RWPE2 (cell line): ENCODE measurements at regions not wholly inside any gene's neighbourhood (a gene's known extent, or its start where the extent isn't known, plus 50 kb on each side); places are given as distances from the start of the nearest gene placed in this dataset.
"Not testable (repeated sequence)": the region's sequence is repeated elsewhere in the genome, so short reads cannot be mapped to it uniquely, and the experiment has no call there.

Experiments
- ATAC-seq: fragments of 200-7000 bp; cut with Tn5 transposase; 3 replicates; pipeline ENCODE4 v1.9.1; 2021; ENCODE audit warnings: low read depth
- DNase-seq: peaks from one replicate; pipeline ENCODE4 v3.0.0-alpha.2; 2020; ENCODE audit warnings: low spot score
- H3K27ac ChIP-seq: fragments of 450-650 bp; 2 replicates; pipeline ENCODE4 v1.5.1; 2017; ENCODE audit warnings: mild to moderate bottlenecking; ENCODE audit not compliant: poor library complexity, severe bottlenecking
- H3K27me3 ChIP-seq: fragments of 250-450 bp; sonication (Bioruptor Pico); 2 replicates; pipeline ENCODE4 v1.5.1; 2021; ENCODE audit warnings: mild to moderate bottlenecking, moderate library complexity; ENCODE audit not compliant: insufficient read depth, poor library complexity, severe bottlenecking
- H3K36me3 ChIP-seq: fragments of 250-450 bp; sonication (Bioruptor Pico); 2 replicates; pipeline ENCODE4 v1.5.1; 2020; ENCODE audit warnings: low read depth, mild to moderate bottlenecking, moderate library complexity
- H3K4me1 ChIP-seq: fragments of 250-450 bp; sonication (Bioruptor Pico); 2 replicates; pipeline ENCODE4 v1.5.1; 2021; ENCODE audit warnings: mild to moderate bottlenecking, moderate library complexity; ENCODE audit not compliant: insufficient read depth, poor library complexity, severe bottlenecking
- H3K4me3 ChIP-seq: fragments of 250-450 bp; sonication (Bioruptor Pico); 2 replicates; pipeline ENCODE4 v1.5.1; 2021; ENCODE audit warnings: mild to moderate bottlenecking, moderate library complexity; ENCODE audit not compliant: severe bottlenecking
- H3K9me3 ChIP-seq: fragments of 250-450 bp; sonication (Bioruptor Pico); 2 replicates; pipeline ENCODE4 v1.5.1; 2021; ENCODE audit warnings: mild to moderate bottlenecking, moderate library complexity; ENCODE audit not compliant: severe bottlenecking
- TF ChIP-seq, protein P1 (sequence below): fragments of 450-650 bp; IDR thresholded peaks from one replicate; pipeline ENCODE4 v1.5.1; 2017; ENCODE audit warnings: mild to moderate bottlenecking, moderate library complexity; ENCODE audit not compliant: poor library complexity, severe bottlenecking

DNA sequence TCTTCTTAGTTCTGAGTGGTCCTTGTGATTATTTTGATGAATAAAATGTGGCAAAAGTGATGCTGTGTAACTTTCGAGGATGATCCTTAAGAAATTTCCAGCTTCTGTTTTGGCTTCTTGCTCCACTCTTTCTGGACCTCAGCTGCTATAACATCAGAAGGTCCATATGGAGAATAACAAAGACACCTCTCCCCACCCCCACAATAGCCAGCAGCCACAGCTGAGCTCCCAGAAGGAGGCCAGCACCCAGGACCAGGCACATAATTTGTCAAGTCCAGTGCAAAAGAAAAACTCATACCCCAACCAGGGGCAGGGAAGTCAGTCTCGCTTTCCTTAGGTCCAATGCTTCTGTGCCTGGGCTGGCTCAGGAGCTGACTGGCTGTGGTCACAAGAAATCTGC is 357.6 kb downstream of the RFC3 start:
- Histone ChIP-seq H3K4me3 (no peak overlapping the region), H3K36me3 (no peaks in the 10 kb centered on the region), H3K9me3 (no peaks in the 10 kb centered on the region), H3K27ac (no peak overlapping the region), H3K4me1 (no peaks in the 10 kb centered on the region), H3K27me3 (no peaks in the 10 kb centered on the region)
- ATAC-seq, result no peak
- DNase-seq, result no peak
- TF ChIP-seq, protein P1, sequence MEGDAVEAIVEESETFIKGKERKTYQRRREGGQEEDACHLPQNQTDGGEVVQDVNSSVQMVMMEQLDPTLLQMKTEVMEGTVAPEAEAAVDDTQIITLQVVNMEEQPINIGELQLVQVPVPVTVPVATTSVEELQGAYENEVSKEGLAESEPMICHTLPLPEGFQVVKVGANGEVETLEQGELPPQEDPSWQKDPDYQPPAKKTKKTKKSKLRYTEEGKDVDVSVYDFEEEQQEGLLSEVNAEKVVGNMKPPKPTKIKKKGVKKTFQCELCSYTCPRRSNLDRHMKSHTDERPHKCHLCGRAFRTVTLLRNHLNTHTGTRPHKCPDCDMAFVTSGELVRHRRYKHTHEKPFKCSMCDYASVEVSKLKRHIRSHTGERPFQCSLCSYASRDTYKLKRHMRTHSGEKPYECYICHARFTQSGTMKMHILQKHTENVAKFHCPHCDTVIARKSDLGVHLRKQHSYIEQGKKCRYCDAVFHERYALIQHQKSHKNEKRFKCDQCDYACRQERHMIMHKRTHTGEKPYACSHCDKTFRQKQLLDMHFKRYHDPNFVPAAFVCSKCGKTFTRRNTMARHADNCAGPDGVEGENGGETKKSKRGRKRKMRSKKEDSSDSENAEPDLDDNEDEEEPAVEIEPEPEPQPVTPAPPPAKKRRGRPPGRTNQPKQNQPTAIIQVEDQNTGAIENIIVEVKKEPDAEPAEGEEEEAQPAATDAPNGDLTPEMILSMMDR, result no peak

DNA sequence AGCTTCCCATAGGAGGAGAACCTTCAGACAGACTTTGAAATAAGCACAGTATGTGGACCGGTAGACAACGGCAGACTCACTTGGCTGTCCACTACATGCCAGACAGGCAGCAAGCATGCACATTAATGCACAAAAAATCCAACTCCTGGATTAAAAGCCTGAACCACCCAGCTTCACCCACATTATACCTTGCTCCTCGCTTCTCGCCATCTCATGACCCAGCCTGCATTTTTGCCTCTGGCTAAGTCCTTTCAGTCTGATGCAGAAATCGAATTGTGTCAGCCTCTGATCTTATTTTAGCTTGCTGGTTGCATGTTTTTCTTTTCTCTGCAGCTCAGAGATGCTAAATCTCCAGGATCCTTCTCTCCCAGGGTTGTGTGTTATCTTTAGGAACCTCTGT is 358.7 kb downstream of the RFC3 start:
- H3K4me1 ChIP-seq, result no peaks in the 10 kb centered on the region
- no peak overlapping the region for H3K4me3 ChIP-seq
- TF ChIP-seq, protein P1, result no peak
- H3K36me3 ChIP-seq, result no peaks in the 10 kb centered on the region
- H3K27ac ChIP-seq, result no peak overlapping the region
- no peaks in the 10 kb centered on the region for H3K27me3 ChIP-seq
- ATAC-seq, result no peak
- DNase-seq, result no peak
- H3K9me3 ChIP-seq, result no peaks in the 10 kb centered on the region

DNA sequence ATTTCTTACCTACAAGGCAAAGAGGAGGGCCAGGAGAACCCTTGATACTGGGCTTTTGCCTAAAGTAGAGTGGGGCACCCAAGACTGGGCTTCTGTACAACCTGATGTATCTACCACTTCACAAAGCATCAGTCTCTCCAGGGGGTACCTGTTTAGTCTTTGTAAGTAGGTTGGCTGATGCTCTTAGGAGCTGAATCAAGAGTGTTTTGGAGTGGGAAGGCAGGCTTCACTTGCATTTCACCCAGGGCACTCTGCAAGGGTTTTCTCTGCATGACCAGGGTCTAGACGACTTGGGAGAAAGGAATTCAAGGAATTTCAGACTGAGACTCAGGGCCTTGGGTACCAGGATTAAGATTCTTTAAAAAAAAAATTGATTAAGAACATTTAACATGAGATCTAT is 361.5 kb downstream of the RFC3 start:
- no peak for DNase-seq

DNA sequence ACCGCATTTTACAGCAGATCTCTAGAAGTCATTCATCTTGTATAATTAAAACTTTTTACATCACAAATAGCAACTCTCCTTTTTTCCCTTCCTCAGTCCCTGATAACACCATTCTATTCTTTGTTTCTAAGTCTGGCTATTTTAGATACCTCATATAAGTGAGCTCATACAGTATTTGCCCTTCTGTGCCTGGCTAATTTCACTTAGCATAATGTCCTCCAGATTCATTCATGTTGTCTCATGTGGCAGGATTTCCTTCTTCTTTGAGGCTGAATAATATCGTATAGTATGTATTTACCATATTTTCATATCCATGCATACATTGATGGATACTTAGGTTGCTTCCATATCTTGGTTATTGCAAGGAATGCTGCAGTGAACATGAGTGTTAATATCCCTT is 362.0 kb downstream of the RFC3 start:
- Histone ChIP-seq H3K27me3 (no peaks in the 10 kb centered on the region), H3K36me3 (no peaks in the 10 kb centered on the region), H3K4me3 (no peak overlapping the region), H3K4me1 (no peaks in the 10 kb centered on the region), H3K9me3 (no peaks in the 10 kb centered on the region), H3K27ac (no peak overlapping the region)
- ATAC-seq, result no peak
- TF ChIP-seq, protein P1, result no peak
- no peak for DNase-seq

More for the DNA sequence above, 361.5 kb downstream of the RFC3 start:
- no peaks in the 10 kb centered on the region for H3K27me3 ChIP-seq
- no peak overlapping the region for H3K27ac ChIP-seq
- H3K4me3 ChIP-seq, result no peak overlapping the region
- TF ChIP-seq, protein P1, result no peak
- no peaks in the 10 kb centered on the region for H3K9me3 ChIP-seq
- no peaks in the 10 kb centered on the region for H3K36me3 ChIP-seq
- H3K4me1 ChIP-seq, result no peaks in the 10 kb centered on the region
- no peak for ATAC-seq

DNA sequence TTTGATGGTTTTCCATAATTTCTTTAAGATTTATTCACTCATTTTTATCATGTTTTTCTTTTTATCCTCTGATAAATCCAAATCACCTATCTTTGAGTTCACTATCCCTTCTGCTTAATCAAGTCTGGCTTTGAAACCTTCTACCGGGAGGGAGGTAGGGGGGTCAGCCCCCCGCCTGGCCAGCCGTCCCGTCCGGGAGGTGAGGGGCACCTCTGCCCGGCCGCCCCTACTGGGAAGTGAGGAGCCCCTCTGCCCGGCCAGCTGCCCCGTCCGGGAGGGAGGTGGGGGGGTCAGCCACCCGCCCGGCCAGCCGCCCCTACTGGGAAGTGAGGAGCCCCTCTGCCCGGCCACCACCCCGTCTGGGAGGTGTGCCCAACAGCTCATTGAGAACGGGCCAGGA is 363.3 kb downstream of the RFC3 start:
- H3K9me3 ChIP-seq, H3K4me1 ChIP-seq, H3K27me3 ChIP-seq, H3K27ac ChIP-seq, ATAC-seq, DNase-seq, H3K4me3 ChIP-seq, H3K36me3 ChIP-seq: not testable (repeated sequence)
